Glomerular visceral epithelial cell (primary cell): ENCODE measurements at regions not wholly inside any gene's neighbourhood (a gene's known extent, or its start where the extent isn't known, plus 50 kb on each side); places are given as distances from the start of the nearest gene placed in this dataset.

ENCODE experiments used
- DNase-seq: peaks from one replicate; pipeline ENCODE4 v3.0.0-alpha.2; 2016; ENCODE audit errors: extremely low spot score

GRCh38 chr3:117404141-117404540, 694.6 kb downstream of the TUSC7 start:
- DNase-seq, result no peak

GRCh38 chr3:117404730-117405129, 695.2 kb downstream of the TUSC7 start:
- no peak for DNase-seq

GRCh38 chr3:117405359-117405758, 695.8 kb downstream of the TUSC7 start:
- DNase-seq, result no peak

- peak; percentile 23 for DNase-seq
Observed at GRCh38 chr3:117407317-117407716, 697.7 kb downstream of the TUSC7 start.

- no peak for DNase-seq
Observed at GRCh38 chr3:117408811-117409210, 699.2 kb downstream of the TUSC7 start.

GRCh38 chr3:117409256-117409655, 699.7 kb downstream of the TUSC7 start:
- DNase-seq, result no peak

GRCh38 chr3:117409701-117410459, 700.3 kb downstream of the TUSC7 start:
- DNase-seq, result no peak

- DNase-seq, result no peak
Observed at GRCh38 chr3:117411971-117412370, 702.4 kb downstream of the TUSC7 start.

- no peak for DNase-seq
Observed at GRCh38 chr3:117417411-117417810, 707.8 kb downstream of the TUSC7 start.

GRCh38 chr3:117427081-117427480, 717.5 kb downstream of the TUSC7 start:
- DNase-seq, result no peak

- no peak for DNase-seq
Observed at GRCh38 chr3:117433427-117433826, 723.8 kb downstream of the TUSC7 start.

GRCh38 chr3:117434661-117435412, 725.3 kb downstream of the TUSC7 start:
- DNase-seq, result no peak

GRCh38 chr3:117435506-117435905, 725.9 kb downstream of the TUSC7 start:
- no peak for DNase-seq

GRCh38 chr3:117439812-117440211, 730.2 kb downstream of the TUSC7 start:
- no peak for DNase-seq

GRCh38 chr3:117441851-117442250, 732.3 kb downstream of the TUSC7 start:
- DNase-seq, result no peak

- no peak for DNase-seq
Observed at GRCh38 chr3:117442566-117442965, 733.0 kb downstream of the TUSC7 start.

- DNase-seq, result no peak
Observed at GRCh38 chr3:117443014-117443413, 733.4 kb downstream of the TUSC7 start.

- DNase-seq, result no peak
Observed at GRCh38 chr3:117444175-117444574, 734.6 kb downstream of the TUSC7 start.

- no peak for DNase-seq
Observed at GRCh38 chr3:117447419-117447818, 737.8 kb downstream of the TUSC7 start.

GRCh38 chr3:117450026-117450425, 740.4 kb downstream of the TUSC7 start:
- no peak for DNase-seq

GRCh38 chr3:117454254-117454653, 744.7 kb downstream of the TUSC7 start:
- DNase-seq, result no peak

- no peak for DNase-seq
Observed at GRCh38 chr3:117454908-117455307, 745.3 kb downstream of the TUSC7 start.

GRCh38 chr3:117455782-117456181, 746.2 kb downstream of the TUSC7 start:
- DNase-seq, result no peak
